ENCODE measurements at regions not wholly inside any gene's neighbourhood (a gene's known extent, or its start where the extent isn't known, plus 50 kb on each side); places are given as distances from the start of the nearest gene placed in this dataset.

DNA sequence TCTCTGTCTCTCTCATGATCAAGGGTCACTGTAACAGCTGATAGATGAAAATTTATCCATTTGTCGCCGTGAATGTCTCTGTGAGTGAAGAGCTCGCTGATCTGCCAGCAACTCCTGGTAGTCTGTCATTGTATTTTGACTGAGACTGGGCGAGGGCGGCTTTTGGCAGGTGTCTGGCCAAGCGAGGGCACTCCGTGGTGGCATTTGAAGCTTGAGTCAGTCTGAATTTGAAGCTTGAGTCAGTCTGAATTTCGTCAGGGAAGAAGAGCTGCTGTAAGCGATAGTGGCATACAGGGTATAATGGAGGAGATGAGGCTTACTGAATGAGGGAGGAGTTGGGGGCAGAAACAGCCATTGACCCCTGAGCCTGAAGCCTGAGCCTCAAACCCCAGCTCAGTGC is 56.8 kb upstream of the FAM181A start:
- DNase-seq (ENCODE audit: low read depth in 4 of 4, low spot score in 3 of 4) = no peak

DNA sequence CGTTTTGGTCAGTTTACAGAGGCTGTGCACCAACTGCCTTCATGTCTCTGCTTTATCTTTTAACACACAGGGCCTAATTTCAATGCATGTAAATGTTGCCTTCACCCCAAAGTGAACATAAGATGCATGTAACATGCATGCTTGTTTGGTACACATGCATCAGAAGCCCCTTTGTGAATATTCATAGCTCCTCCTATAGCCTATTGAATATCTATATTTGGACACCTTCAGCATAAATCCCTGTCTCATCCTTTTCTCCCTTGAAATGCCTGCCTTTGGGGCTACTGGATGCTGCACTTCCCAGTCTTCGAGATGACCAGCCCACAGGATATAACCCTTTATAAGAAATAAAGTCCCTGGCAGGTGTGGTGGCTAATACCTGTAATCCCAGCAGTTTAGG is 57.7 kb upstream of the FAM181A start:
- no peak for DNase-seq (ENCODE audit: low read depth in 4 of 4, low spot score in 3 of 4)

- no peak for DNase-seq (ENCODE audit: low read depth in 4 of 4, low spot score in 3 of 4)
Measured at GRCh38 chr14:93868165-93868564, 59.0 kb upstream of the FAM181A start.

DNA sequence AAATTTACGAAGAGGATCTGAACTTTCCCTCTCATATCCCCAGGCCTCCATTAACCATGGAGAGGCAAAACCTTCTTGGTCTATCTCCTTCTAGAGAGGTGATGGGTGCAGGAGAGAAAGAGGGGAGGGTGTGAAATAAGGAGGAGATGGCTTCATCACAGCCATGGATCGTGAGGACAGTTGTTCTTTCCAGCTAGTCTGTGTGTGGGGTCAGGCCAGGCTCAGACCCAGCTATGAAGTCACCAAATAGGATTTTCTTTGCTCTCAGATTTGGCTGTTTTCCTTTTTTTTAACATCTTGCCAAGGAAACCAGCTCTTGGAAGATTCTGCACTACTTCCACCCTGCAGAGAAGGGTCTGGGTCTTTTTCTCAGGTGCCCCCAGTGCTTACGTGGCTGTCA is 64.9 kb upstream of the FAM181A start:
- no peak for DNase-seq (ENCODE audit: low read depth in 4 of 4, low spot score in 3 of 4)

- no peak for DNase-seq (ENCODE audit: low read depth in 4 of 4, low spot score in 3 of 4)
Measured at GRCh38 chr14:93861836-93862235, 65.3 kb upstream of the FAM181A start.

- no peak for DNase-seq (ENCODE audit: low read depth in 4 of 4, low spot score in 3 of 4)
Measured at GRCh38 chr14:93859957-93860356, 67.2 kb upstream of the FAM181A start.

DNA sequence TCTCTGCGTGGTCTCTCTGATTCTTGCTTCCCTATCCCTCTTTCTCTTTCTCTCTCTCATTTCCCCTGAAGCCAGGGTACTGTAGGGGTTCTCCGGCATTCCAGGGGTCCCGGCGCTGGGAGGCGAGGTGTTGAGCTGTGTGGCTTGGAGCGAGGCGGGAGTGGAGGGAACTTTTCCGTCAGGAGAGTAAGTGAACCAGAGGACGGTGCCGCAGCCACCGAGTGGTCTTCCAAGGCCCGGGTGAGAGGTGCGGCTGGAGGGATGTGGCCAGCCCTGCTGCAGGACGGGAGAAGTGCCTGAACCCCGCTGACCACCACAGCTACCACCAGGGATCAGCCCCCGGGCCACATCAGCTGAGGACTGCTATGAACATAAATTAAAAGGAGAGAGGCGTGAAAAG is 68.2 kb upstream of the FAM181A start:
- no peak for DNase-seq (ENCODE audit: low read depth in 4 of 4, low spot score in 3 of 4)

DNA sequence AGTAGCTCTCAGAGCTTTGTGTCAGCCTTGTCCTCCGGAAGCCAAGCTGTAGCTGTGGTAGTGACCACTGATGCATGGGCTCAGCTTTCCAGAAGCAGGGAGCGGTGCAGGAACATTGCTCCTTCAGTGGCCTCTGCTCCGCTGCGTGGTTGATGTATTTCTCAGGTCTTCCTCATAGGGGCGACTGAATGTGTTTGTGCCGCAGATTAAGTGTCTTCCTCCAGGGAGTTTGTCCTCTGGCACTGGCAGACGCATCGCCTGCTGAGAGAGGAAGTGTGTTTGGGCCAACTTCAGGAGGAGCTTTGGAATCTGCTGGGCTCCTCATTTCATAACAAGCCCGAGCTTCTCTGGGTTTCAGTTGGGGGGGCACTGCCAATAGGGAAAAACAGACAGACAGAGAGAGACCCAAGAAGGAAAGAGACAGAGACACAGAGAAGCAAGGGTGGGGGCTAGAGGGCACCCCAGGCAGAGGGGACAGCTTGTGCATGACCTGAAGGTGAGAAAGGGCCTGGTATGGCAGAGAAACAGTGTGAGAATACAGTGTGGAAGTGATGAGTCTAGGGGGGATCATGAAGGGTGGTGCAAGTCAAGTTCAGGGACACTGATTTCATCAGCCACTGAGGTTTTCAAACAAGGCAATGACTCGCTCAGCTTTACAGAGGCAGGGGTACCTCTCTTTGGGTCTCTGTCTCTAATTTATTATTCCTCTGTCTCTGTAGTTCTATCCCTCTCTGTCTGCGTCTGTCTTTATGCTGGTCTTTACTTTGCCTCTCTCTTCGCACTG is 69.4 kb upstream of the PRIMA1 start:
- DNase-seq (ENCODE audit: low read depth in 4 of 4, low spot score in 3 of 4) = peak in 2 of 4 donors; percentile 20 to 29

DNA sequence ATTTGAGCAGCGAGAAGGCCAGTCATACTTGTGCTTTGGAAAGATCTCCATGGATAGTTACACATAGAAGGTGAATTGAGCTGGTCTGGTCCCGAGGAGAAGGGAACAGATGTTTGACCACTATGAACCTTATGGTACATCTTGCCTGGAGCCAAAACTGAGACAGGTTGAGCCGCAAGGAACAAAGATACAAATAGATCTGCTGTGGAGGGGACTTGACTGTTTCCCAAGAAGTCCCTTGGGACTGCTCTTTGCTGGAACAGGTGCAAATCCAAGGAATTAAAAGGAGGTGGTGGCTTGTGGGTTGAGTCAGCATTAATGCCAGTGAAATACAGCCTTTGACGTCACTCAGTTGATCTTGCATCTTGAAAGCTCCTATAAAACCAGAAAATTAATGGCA is 68.8 kb upstream of the PRIMA1 start:
- DNase-seq (ENCODE audit: low read depth in 4 of 4, low spot score in 3 of 4) = peak in 1 of 4 donors; percentile 10

DNA sequence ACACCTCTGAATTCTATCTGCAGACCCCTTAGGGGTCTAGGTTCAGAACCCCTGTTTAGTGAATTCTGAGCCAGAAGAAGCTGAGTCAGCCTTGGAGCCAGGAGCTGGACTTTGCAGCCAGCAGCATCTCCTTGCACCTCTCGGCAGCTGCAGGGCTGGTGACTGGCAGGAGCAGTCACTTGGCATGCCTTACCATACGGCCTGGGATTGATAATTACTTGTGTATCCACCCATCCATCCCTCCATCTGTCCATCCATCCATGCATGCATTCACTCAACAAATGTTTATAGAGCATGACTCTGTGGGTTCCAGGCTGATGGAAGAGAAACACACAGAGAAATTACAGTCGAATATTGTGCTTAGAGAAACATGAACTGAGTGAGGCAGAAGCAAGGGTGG is 67.5 kb upstream of the PRIMA1 start:
- no peak for DNase-seq (ENCODE audit: low read depth in 4 of 4, low spot score in 3 of 4)

DNA sequence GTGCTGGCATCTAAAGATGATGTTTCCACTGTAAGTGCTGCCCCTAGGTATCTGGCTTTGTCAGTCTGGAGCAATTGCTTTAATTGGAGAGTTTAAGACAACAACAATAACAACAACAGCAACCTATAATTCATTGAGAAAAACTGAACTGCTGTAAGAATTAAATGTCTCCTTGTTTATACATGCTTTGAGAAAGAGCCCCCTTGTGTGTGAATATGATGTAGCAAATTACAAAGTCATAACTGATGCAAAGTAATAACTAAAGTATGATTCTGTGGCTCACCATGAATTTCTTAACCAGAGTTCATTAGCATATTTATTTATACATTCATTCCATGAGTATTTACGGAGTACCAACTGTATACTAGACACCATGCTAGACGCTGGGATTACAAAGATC is 59.2 kb upstream of the PRIMA1 start:
- DNase-seq (ENCODE audit: low read depth in 4 of 4, low spot score in 3 of 4) = no peak

DNA sequence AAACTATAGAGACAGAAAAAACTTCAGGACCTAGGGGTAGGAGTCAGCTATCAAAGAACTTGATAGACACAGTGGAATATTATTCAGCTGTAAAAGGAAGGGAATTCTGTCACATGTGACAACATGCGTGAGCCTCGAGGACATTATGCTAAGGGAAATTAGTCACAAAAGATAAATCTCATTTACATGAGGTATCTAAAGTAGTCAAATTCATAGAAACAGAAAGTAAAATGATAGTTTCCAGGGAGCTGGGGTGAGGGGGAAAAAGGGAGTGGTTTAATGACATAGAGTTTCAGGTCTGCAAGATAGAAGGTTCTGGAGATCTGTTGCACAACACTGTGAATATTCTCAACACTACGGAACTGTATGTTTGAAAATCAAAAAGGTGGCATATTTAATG is 50.0 kb upstream of the PRIMA1 start:
- no peak for DNase-seq (ENCODE audit: low read depth in 4 of 4, low spot score in 3 of 4)
